ENCODE measurements at regions not wholly inside any gene's neighbourhood (a gene's known extent, or its start where the extent isn't known, plus 50 kb on each side); places are given as distances from the start of the nearest gene placed in this dataset.

GRCh38 chr12:31877884-31878283 is 81.3 kb upstream of the RESF1 start:
- Histone ChIP-seq H3K27ac (no peak overlapping the region), H3K36me3 (no peaks in the 10 kb centered on the region), H3K9me3 (no peaks in the 10 kb centered on the region), H3K4me1 (peaks cover 0 to 5% (median 0%) of the 10 kb centered on the region in 3 donors), H3K27me3 (no peaks in the 10 kb centered on the region), H3K4me3 (no peak overlapping the region)
- WGBS, 2 donors (ENCODE audit: low coverage in 1 of 2) = 100% methylated on average over 1 of the region's 1 CpG
- TF ChIP-seq EP300 (IDR thresholded peaks at IDR 0.05) (no peak), POLR2AphosphoS5 (IDR thresholded peaks at IDR 0.05) (no peak), CTCF (IDR thresholded peaks at IDR 0.05) (no peak)
- ATAC-seq = no peak

DNA sequence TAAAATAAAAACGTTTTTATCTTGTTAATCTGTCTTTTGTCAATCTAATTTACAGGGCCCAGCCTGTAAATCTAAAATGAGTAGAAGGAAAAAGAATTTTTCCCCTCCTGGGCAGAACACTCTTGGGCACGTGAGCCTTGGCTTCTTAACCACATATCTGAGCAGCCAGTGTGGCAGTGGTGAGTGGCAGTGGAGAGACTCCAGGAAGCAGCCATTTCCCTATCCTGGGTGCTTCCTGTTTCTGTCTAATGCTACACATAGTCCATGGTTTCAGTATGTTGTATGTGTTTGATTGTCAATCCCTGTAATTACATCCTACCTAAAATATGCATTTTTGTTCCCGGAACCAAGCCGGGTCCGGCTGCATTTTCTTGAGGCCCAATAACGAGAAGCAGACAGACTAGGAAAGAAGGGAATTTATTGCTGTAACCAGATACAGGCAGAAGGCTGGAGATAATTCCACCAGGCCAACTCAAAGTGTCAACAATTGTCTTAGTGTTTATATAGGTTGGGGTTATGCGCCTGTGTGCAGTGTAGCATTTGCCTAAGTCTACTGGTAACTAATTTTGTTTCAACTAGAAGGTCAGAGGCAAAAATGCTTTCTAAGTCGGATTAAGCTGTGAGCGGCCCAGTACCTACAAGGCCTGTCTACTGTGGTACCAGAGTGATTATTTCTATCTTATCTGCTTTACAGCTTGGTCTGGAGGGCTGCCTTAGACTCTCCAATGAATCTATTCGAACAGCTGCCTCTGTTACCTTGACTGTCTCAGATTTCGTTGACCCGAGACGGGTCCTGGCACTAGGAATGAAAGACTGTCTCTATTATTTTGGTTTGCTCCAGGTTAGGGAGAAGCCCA is 82.4 kb upstream of the RESF1 start:
- no peaks in the 10 kb centered on the region for H3K27me3 ChIP-seq
- H3K4me1 ChIP-seq = peaks cover 0 to 5% (median 0%) of the 10 kb centered on the region in 3 donors
- no peak for TF ChIP-seq POLR2A (IDR thresholded peaks at IDR 0.05)
- TF ChIP-seq EP300 (IDR thresholded peaks at IDR 0.05) = no peak
- no peak for TF ChIP-seq POLR2AphosphoS5 (IDR thresholded peaks at IDR 0.05)
- TF ChIP-seq CTCF (IDR thresholded peaks at IDR 0.05) = no peak
- no peak for ATAC-seq
- 38 to 65% methylated on average over 9 of the region's 13 CpGs for WGBS, 2 donors (ENCODE audit: low coverage in 1 of 2)
- no peak overlapping the region for H3K27ac ChIP-seq
- no peaks in the 10 kb centered on the region for H3K9me3 ChIP-seq
- no peaks in the 10 kb centered on the region for H3K36me3 ChIP-seq
- no peak overlapping the region for H3K4me3 ChIP-seq

DNA sequence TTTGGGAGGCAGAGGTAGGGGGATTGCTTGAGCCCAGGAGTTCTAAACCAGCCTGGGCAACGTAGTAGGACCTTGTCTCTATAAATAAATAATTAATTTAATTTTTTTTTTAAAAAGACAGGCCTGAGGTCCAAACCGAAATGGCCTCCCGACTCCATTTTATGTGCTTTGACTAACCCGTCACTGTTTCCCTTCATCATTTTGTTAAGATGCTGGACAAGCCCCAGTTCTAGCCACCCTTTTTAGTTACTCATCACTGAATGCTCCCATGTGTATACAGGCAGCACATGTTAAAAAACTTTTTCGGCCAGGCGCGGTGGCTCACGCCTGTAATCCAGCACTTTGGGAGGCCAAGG is 83.6 kb upstream of the RESF1 start:
- WGBS, 2 donors (ENCODE audit: low coverage in 1 of 2) = 80 to 82% methylated on average over 4 of the region's 8 CpGs
- ATAC-seq = no peak
- no peak for TF ChIP-seq EP300 (IDR thresholded peaks at IDR 0.05)
- no peak for TF ChIP-seq POLR2A (IDR thresholded peaks at IDR 0.05)
- TF ChIP-seq CTCF (IDR thresholded peaks at IDR 0.05) = no peak
- TF ChIP-seq POLR2AphosphoS5 (IDR thresholded peaks at IDR 0.05) = no peak
- no peak overlapping the region for H3K4me3 ChIP-seq
- no peaks in the 10 kb centered on the region for H3K9me3 ChIP-seq
- no peaks in the 10 kb centered on the region for H3K36me3 ChIP-seq
- peaks cover 0 to 5% (median 0%) of the 10 kb centered on the region in 3 donors for H3K4me1 ChIP-seq
- peak overlapping the region in 1 of 4 donors; percentile 60 for H3K27ac ChIP-seq
- no peaks in the 10 kb centered on the region for H3K27me3 ChIP-seq

- H3K9me3 ChIP-seq = no peaks in the 10 kb centered on the region
- peak; percentile 61 for ATAC-seq
- peak; percentile 17 for TF ChIP-seq POLR2AphosphoS5 (IDR thresholded peaks at IDR 0.05)
- TF ChIP-seq CTCF (IDR thresholded peaks at IDR 0.05) = no peak
- TF ChIP-seq EP300 (IDR thresholded peaks at IDR 0.05) = no peak
- no peak for TF ChIP-seq POLR2A (IDR thresholded peaks at IDR 0.05)
- no peaks in the 10 kb centered on the region for H3K27me3 ChIP-seq
- H3K27ac ChIP-seq = peak overlapping the region in 2 of 4 donors; percentile 10 to 60
- H3K4me1 ChIP-seq = peaks cover 0 to 5% (median 0%) of the 10 kb centered on the region in 3 donors
- no peaks in the 10 kb centered on the region for H3K36me3 ChIP-seq
- WGBS, 2 donors (ENCODE audit: low coverage in 1 of 2) = 39 to 40% methylated on average over 4 to 6 of the region's 6 CpGs
- H3K4me3 ChIP-seq = no peak overlapping the region
Measured at GRCh38 chr12:31874961-31875608, 84.1 kb upstream of the RESF1 start.
